ACC112 (cell line): ENCODE measurements at regions not wholly inside any gene's neighbourhood (a gene's known extent, or its start where the extent isn't known, plus 50 kb on each side); places are given as distances from the start of the nearest gene placed in this dataset.

ENCODE experiments used
- H2AFZ ChIP-seq: fragments of 200-600 bp; sonication (generic); one replicate; pipeline ENCODE4 v1.6.0; 2017; ENCODE audit warnings: antibody characterized with exemption, low read length; ENCODE audit not compliant: unreplicated experiment
- H3K27ac ChIP-seq: fragments of 200-600 bp; sonication (generic); 2 replicates; pipeline ENCODE4 v1.5.1; 2014; ENCODE audit warnings: low read depth, mild to moderate bottlenecking, antibody characterized with exemption, low read length, moderate library complexity
- H3K27me3 ChIP-seq: fragments of 200-600 bp; sonication (generic); 2 replicates; pipeline ENCODE4 v1.6.1; 2014; ENCODE audit warnings: mild to moderate bottlenecking, antibody characterized with exemption, low read length, moderate library complexity, mixed read lengths; ENCODE audit not compliant: insufficient read depth
- H3K36me3 ChIP-seq: fragments of 200-600 bp; sonication (generic); 2 replicates; pipeline ENCODE4 v1.6.1; 2016; ENCODE audit warnings: mild to moderate bottlenecking, antibody characterized with exemption, low read length, moderate library complexity, mixed read lengths; ENCODE audit not compliant: insufficient read depth
- H3K4me1 ChIP-seq: fragments of 200-600 bp; sonication (generic); one replicate; pipeline ENCODE4 v1.6.1; 2016; ENCODE audit warnings: low read length, mixed read lengths; ENCODE audit not compliant: insufficient read depth, unreplicated experiment, control insufficient read depth
- H3K4me3 ChIP-seq: fragments of 200-600 bp; sonication (generic); 2 replicates; pipeline ENCODE4 v1.5.1; 2014; ENCODE audit warnings: mild to moderate bottlenecking, low read depth, low read length
- H3K79me2 ChIP-seq: fragments of 200-600 bp; sonication (generic); one replicate; pipeline ENCODE4 v1.6.0; 2016; ENCODE audit warnings: low read length; ENCODE audit not compliant: control insufficient read depth, unreplicated experiment, insufficient read depth

DNA sequence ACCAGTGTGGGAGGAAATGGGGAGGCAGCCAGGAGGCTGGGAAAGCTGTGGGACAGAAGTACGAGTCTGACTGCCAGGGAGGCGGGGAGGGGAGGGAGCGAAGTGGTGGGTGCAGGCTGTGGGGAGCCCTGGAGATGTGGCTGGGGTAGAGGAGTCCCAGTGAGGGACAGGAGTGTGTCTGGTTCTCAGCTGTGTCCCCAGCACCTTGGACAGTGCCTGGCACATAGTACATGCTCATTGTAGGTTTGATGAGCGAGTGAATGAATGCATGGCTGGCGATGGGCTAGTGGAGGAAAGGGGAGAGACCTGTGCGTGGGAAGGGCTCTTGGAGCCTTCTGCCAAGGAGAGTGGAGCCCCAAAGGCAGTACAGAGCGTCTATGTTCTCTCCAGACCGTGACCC is 104.1 kb downstream of the SIK1 start:
- no peaks in the 10 kb centered on the region for H3K79me2 ChIP-seq
- no peak overlapping the region for H3K4me3 ChIP-seq

DNA sequence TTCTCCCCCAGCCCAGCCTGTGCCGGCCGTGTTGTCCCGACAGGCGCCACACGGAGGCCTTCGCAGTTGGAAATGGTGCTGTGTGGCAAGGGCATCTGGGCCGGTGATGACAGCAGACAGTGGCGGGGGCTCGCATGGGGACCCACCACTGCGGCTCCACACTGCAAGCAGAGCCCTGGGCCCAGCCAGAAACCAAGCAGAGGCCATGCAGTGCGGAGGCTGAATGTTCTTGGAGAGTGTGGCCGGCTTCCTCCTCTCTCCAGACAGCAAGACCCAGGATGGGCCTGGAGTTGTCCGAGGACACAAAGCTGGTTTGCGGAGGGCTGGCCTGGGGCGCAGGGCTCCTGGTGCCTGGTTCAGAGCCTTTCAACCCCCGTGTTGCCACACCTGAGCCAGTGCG is 104.6 kb downstream of the SIK1 start:
- Histone ChIP-seq H2AFZ (no peak overlapping the region), H3K79me2 (no peaks in the 10 kb centered on the region), H3K27me3 (peaks cover 19% of the 10 kb centered on the region; the same call in 1 of the 2 replicates), H3K36me3 (no peaks in the 10 kb centered on the region), H3K4me1 (peaks cover 14% of the 10 kb centered on the region), H3K4me3 (no peak overlapping the region), H3K27ac (no peak overlapping the region)

More for the DNA sequence above, 104.1 kb downstream of the SIK1 start:
- Histone ChIP-seq H3K27me3 (peaks cover 19% of the 10 kb centered on the region; the same call in 1 of the 2 replicates), H3K36me3 (no peaks in the 10 kb centered on the region), H3K27ac (no peak overlapping the region), H3K4me1 (peaks cover 14% of the 10 kb centered on the region), H2AFZ (no peak overlapping the region)

DNA sequence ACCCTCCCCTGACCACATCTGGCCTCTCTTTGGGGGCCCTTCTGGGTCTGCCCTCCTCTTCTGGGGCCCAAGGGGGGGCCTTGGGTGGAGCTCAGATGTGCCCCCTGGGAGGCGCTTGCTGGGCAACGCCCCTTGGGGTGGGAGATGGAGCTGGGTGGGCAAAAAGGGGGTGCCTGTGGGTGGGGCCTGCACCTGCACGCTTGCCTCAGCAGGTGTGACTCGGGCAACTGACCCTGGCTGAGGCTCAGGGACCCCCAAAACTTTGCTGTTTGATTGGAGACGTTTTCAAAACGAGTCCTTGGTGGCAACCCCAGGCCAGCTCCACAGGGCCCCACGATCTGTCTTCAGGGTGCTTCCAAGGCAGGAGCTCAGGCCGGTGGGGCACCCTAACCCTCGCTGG is 105.3 kb downstream of the SIK1 start:
- H3K27ac ChIP-seq = no peak overlapping the region
- peaks cover 14% of the 10 kb centered on the region for H3K4me1 ChIP-seq
- H2AFZ ChIP-seq = no peak overlapping the region
- H3K36me3 ChIP-seq = no peaks in the 10 kb centered on the region
- H3K27me3 ChIP-seq = peaks cover 22% of the 10 kb centered on the region
- no peaks in the 10 kb centered on the region for H3K79me2 ChIP-seq
- no peak overlapping the region for H3K4me3 ChIP-seq

DNA sequence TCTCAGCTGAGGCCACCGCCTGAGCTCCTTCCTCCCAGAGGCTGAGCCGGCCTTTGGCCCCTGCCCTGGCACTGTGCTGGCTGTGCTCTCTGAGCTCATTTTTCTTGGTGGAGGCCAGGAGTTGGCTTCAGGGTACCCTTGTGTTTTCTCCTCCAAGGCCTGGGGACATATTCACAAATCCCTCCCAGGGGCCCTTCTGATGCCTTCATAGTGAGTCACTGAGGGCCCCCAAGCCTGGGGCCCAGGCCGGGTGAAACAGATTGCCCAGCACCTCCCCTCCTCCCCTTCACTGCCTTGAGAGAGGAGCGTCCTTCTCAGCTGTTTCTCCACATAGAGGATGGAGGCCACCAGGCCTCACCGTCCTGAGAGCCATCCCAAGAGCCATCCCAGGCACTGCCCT is 105.8 kb downstream of the SIK1 start:
- Histone ChIP-seq H3K27ac (no peak overlapping the region), H2AFZ (no peak overlapping the region), H3K4me1 (peaks cover 14% of the 10 kb centered on the region), H3K4me3 (no peak overlapping the region), H3K79me2 (no peaks in the 10 kb centered on the region), H3K36me3 (no peaks in the 10 kb centered on the region), H3K27me3 (peaks cover 21% of the 10 kb centered on the region)

DNA sequence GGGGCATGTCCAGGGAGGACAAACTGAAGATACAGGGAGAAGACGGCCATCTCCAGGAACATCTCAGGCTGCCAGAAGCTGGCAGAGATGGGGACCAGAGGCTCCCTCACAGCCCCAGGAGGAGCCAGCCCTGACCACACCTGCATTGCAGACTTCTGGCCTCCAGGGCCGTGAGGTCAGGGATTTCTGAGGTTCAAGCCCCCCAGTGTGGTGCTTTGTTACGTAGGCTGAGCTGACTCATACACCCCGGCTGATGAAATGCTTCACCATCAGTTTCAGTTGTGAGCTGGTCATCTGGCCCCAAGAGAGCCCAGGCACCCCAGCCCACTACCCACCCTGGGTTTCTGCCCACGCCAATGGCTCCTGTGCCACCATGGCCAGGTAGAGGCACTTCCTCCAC is 106.4 kb downstream of the SIK1 start:
- Histone ChIP-seq H3K27me3 (peaks cover 21% of the 10 kb centered on the region), H3K36me3 (no peaks in the 10 kb centered on the region), H2AFZ (no peak overlapping the region), H3K4me3 (no peak overlapping the region), H3K27ac (no peak overlapping the region), H3K4me1 (peaks cover 14% of the 10 kb centered on the region), H3K79me2 (no peaks in the 10 kb centered on the region)

DNA sequence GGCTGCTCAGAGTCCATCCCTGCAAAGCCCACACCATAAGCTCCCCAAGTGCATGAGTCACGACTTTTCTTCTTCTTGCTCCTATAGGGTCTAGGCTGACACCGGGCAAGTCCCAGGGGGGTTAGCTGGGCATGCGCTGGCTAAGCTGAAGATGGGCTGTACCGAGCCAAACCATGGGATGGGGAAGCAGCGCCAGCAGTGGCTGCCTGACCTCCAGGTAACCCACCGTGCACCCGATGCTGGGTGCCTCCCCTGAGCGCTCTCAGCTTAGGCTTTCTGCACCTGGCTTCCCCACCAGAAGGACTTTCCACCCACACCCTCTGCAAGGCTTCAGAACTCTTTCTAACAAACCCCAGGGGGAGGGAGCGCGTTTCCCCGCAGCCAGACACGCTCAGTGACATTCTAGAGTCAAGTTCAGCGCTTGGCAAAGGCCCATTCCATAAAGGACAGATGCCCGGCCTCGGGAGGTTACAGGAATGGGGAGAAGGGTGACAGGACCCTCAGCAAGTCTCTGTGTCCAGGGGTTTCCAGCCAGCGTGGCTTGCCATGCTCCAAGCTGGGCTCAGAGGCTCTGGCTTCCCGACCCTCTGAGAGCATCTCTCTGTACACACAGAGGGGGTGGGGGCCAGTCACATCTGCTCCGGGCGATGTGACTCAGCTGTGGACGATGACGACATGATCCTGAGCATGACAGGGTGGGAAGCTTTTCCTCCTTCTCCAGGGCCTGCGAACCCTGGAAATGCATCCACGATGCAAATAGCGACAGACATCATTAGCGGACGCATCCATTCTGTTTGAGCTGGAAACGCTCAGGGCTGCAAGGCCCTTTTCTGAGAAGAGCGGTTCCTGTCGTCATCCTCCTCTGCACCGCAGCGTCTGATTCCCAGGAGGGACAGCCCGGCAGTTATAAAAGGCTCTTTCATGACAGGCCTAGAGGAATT is 107.8 kb downstream of the SIK1 start:
- peaks cover 21% of the 10 kb centered on the region for H3K27me3 ChIP-seq
- no peaks in the 10 kb centered on the region for H3K79me2 ChIP-seq
- H3K27ac ChIP-seq = no peak overlapping the region
- H3K36me3 ChIP-seq = no peaks in the 10 kb centered on the region
- no peak overlapping the region for H2AFZ ChIP-seq
- no peak overlapping the region for H3K4me3 ChIP-seq
- peaks cover 14% of the 10 kb centered on the region for H3K4me1 ChIP-seq

DNA sequence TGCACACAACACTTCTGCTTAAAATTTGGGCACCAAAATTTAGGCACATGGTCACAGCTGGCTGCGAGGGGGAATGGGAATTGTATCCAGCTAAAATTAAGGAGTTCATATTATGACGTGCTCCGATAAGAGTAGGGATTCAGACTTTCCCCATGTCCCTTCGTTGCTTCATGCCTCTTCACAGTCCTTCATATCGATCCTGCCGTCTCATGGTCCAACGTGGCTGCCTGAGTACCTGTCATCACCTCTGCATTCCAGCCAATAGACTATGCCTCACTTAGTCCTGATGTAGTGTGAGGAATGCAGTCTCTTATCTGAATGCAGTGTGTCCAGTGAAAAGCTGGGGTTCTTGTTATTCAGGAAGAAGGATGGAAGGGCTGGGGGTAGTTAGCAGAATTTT is 108.6 kb downstream of the SIK1 start:
- H3K27ac ChIP-seq = no peak overlapping the region
- H3K4me3 ChIP-seq = no peak overlapping the region

DNA sequence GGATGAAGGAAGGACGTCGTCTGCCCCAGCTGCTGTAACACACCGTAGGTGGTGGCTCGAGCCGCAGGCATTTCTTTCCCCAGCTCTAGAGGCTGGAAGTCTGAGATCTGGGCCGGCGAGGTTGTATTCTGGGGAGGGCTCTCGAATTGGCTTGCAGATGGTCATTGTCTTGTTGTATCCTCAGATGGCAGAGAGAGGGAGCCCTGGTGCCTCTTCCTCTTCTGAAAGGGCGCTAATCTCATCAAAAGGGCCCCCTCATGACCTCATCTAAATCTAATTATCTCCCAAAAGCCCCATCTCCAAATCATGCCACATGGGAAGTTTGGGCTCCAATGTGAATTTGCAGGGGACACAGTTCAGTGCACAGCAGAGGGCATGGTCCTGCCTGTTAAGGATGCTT is 109.0 kb downstream of the SIK1 start:
- H3K27ac ChIP-seq = no peak overlapping the region
- H3K79me2 ChIP-seq = no peaks in the 10 kb centered on the region
- no peak overlapping the region for H2AFZ ChIP-seq
- H3K27me3 ChIP-seq = peaks cover 16% of the 10 kb centered on the region
- H3K36me3 ChIP-seq = no peaks in the 10 kb centered on the region
- H3K4me1 ChIP-seq = peaks cover 14% of the 10 kb centered on the region
- no peak overlapping the region for H3K4me3 ChIP-seq

More for the DNA sequence above, 108.6 kb downstream of the SIK1 start:
- Histone ChIP-seq H3K79me2 (no peaks in the 10 kb centered on the region), H3K36me3 (no peaks in the 10 kb centered on the region), H3K4me1 (peaks cover 14% of the 10 kb centered on the region), H3K27me3 (peaks cover 20% of the 10 kb centered on the region), H2AFZ (no peak overlapping the region)

DNA sequence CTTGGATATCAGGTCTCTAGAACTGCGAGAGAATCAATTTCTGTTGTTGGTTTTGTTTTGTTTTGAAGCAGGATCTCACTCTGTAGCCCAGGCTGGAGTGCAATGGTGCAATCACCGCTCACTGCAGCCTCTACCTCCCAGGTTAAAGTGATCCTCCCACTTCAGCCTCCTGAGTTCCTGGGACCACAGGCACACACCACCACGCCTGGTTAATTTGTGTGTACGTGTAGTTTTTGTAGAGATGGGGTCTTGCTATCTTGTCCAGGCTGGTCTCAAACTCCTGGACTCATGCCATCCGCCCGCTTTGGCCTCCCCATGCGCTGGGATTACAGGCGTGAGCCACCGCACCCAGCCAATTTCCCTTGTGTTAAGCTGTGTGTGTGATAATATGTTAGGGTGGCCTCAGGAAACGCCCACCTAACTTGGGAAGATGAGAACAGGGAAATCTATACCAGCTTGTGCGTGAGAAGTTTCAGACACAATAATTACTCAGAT is 109.6 kb downstream of the SIK1 start:
- Histone ChIP-seq H3K4me1 (peaks cover 14% of the 10 kb centered on the region), H2AFZ (no peak overlapping the region), H3K79me2 (no peaks in the 10 kb centered on the region), H3K4me3 (no peak overlapping the region), H3K27me3 (peaks cover 9% of the 10 kb centered on the region), H3K27ac (no peak overlapping the region), H3K36me3 (no peaks in the 10 kb centered on the region)

DNA sequence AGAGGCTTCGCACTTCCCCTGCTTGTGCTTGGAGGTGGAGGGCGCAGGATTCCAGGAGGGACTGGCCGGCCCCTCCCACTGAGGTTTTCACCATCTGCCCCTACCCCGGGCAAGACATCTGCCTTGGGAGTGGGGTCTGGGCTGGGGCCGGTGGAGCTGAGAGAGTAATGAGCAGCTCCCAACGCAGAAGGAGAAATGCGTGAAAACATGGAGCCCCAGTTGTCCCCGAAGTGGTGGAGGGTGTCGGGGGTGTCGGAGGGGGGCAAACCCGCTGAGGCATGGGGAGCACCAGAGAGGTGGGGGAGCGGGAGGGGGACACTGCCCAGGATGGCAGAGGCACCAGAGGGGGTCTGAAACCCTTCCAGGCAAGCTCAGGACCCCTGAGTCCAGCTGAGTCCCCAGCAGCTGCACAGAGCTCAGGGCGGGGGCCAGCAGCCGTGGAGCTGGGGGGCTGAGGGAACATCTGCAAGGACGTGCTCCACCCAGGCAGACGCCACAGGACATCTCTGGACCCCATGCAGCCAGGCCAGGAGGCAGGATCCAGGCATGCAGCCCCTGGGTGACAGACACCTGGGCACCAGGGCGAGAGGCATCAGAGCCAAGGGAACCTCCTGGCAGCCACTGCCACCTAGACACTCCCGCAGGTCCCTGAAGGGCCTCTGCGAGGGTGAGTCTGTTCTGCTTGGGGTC is 110.6 kb downstream of the SIK1 start:
- H3K27me3 ChIP-seq = peaks cover 9% of the 10 kb centered on the region
- H3K79me2 ChIP-seq = no peaks in the 10 kb centered on the region
- no peak overlapping the region for H3K27ac ChIP-seq
- H2AFZ ChIP-seq = no peak overlapping the region
- H3K36me3 ChIP-seq = no peaks in the 10 kb centered on the region
- no peak overlapping the region for H3K4me3 ChIP-seq
- peaks cover 14% of the 10 kb centered on the region for H3K4me1 ChIP-seq
